GM19467 (cell line): ENCODE measurements at regions not wholly inside any gene's neighbourhood (a gene's known extent, or its start where the extent isn't known, plus 50 kb on each side); places are given as distances from the start of the nearest gene placed in this dataset.

Source experiments
- ATAC-seq: cut with Tn5 transposase; IDR thresholded peaks from one replicate; pipeline ENCODE4 v1.9.1; 2021; ENCODE audit warnings: mild to moderate bottlenecking, moderate library complexity; ENCODE audit not compliant: unreplicated experiment

DNA sequence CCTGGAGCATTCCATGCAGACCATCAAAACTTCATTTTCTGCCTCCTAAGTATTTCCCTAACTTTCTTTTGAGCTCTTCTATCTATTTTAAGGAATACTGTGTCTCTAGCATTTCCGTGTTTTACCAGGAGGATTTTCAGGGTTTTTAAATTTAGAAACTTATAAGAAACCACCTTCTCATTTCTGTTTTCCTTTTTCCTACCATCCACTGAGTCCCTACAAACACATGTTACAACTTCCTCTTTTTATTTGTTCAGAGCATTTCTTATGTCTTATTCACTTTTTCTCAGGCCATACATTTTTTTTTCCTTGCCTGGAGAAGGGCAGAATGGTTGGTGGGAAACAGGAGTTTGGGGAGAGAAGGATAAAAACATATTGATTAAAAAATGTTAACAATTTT, 130.0 kb upstream of the BMP5 start:
- ATAC-seq = no peak

DNA sequence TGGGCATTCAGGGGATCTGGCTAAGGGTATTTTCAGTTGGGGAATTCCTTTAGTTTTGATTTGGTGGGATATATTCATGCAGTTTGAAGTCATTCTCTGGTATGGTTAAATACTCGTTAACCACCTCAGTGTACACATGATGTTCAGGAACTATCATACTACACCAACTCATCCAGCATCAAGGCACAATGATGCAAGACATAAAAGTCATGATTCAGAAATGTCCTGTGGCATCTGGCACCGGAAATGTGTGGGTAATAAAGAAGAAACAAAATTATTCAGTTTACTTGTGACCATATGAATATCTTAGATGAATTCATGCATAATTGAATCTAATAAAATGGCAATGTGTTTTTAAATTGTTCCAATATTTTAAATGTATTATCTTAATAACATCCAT, 129.0 kb upstream of the BMP5 start:
- no peak for ATAC-seq

DNA sequence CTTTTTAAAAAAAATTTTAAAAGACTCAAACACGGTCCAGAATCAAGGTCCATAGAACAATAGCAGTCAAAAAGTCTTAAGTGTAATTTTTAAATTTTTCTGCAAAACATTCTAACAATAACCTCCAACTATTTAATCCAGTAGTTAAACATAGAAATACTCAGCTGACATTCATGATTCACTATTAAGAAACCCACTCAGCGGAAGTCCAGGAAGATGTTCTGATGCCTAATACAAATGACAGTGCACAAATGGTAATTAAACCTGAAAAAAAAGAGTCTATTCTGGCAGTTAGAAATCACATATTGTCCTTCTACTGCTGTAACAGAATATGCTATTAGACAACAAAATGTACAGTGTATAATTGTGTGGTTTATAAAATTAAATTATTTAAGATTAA, 128.2 kb upstream of the BMP5 start:
- ATAC-seq = no peak

DNA sequence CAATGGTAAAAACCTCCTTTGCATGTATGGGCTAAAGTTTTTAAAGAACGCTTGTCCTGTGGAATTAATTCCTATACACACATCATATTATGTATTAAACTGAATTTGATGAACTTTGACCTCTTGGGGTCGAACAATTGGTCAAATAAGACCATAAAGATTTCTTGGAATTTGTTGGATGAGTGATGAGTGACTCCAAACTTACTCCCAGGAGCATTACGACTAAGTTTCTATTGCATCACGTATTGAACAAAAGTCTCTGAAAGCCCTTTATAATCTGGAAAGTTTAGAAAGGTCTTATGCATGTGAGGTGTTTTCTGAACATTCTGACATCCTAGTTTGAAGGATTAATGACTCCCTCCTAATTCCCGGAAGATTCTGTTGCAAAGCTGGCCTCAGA, 126.9 kb upstream of the BMP5 start:
- ATAC-seq = no peak

DNA sequence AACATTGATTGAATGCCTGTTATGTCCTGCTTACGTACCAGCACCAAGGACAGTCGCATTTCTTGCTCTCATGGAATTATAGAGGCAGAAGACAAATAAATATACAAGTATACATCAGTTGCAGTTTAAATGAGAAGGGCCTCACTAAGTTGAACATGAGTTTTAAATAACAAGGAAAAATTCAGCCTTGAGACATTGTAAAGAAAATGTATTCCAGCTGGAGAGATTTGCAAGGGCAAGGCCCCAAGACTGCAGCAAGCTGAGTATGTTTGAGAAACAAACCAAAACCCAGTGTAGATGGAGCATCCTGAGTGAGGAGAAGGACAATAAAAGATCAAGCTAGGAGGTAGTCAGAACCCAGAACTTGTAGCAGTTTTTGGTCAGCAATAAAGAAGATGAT, 123.2 kb upstream of the BMP5 start:
- ATAC-seq = no peak

DNA sequence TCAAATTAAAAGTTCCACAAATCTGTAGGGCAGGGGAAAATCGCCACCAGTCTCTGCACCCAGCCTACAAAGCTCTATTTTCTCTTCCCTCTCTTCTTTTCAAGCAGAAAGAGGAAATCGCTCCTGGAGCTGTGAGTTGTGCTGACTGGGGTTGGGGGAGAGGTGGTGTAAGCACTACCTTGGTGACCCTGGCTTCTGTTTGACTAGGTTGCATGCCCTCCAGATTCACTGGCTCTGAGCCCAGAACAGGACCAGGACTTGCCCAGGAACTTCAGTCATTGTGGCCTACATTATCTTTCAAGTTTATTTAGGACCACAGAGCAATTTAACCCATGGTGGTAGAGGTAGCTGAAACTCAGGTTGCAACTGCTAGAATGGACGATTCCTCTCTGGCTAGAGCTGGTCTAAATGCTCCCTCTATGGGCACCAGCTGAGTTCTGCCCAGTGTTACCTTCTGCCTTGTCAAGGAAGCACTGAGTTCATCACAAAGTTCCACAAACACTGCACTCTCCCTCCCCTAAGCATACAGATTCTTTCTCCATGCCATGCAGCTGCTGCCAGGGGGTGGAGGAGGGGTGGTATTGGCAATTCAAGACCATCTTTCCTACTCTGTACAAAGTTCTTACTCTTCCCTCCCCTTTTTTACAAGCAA, 122.0 kb upstream of the BMP5 start:
- no peak for ATAC-seq

DNA sequence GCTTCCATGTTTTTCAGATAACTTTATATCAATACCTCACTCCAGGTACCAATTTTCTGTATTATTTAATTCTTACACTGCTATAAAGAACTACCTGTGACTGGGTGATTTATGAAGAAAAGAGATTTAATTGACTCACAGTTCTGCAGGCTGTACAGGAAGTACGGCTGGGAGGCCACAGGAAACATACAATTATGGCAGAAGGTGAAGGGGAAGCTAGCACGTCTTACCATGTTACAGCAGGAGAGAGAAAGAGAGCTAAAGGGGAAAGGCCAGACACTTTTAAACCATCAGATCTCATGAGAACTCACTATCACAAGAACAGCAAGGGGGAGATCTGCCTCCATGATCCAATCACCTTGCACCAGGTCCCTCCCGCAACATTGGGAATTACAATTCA, 119.1 kb upstream of the BMP5 start:
- ATAC-seq = no peak

DNA sequence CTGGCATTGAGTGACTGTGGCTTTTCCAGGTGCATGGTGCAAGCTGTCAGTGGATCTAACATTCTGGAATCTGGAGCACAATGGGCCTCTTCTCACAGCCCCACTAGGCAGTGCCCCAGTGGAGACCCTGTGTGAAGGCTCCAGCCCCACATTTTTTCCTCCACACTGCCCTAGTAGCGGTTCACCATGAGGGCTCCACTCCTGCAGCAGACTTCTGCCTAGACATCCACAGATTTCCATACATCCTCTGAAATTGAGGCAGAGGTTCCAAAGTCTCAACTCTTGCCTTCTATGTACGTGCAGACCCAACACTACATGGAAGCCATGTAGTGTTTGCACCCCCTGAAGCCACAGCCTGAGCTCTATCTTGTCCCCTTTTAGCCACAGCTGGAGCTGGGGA, 118.0 kb upstream of the BMP5 start:
- no peak for ATAC-seq

DNA sequence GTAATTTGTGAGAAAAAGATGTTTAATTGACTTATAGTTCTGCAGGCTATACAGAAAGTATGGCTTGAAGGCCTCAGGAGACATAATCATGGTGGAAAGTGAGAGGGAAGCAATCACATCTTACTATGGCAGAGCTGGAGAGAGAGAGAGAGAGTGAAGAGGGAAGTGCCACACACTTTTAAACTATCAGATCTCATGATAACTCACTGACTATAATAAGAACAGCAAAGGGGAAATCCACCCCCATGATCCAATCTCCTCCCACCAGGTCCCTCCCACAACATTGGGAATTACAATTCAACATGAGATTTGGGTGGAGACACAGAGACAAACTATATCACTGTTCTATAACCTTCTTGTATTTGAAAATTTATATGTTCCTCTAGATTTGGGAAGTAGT, 117.2 kb upstream of the BMP5 start:
- no peak for ATAC-seq

DNA sequence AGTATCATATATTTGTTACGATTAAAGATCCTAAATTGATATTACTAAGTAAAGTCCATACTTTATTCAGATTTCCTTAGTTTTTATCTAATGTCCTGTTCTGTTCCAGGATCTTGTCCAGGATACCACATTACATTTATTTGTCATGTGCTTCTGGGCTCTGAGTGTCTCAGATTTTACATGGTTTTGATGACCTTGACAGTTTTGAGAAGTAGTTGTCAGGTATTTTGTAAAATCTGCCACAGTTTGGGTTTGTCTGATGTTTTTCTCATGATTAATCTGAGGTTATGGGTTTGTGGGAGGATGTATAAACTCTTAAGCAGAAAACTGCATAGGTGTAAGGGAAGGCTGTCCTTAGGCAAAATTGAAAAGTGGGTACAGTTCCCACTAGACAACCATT, 109.9 kb upstream of the BMP5 start:
- ATAC-seq = no peak

DNA sequence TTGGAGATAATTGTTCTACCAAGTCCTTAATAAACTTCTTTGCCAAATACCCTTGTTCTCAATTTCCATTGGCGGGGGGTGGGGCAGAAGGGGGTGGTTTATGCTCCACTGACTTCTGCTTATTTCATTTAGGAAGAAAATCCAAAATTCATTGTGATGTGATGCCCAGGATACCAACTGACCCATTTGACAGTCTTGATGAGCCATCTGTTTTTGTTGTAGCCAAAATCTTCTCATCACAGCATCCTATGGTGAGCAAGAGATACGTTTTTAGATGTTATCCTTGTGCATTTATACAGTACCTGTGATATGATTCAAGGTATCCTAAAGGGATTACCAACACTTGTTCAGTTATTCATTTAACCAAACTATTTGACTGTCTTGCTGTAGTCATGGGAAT, 108.5 kb upstream of the BMP5 start:
- ATAC-seq = no peak

DNA sequence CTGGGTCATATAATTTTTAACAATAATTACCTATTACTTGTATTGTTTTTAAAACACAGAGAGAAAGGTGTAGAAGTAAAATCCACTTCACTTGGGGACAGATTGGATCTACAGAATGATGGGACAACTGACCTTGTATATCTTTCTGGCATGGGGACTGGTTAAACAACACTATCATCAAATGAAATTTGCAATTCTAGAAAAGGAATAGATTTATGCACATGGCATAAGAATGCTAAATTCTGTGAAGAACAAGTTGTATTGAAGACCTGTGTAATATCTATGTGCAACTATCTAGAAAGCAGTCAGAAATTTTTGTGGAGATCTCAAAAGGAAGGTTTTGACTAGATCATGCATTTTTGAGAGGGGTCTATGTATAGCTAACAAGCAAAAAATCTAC, 106.3 kb upstream of the BMP5 start:
- no peak for ATAC-seq

DNA sequence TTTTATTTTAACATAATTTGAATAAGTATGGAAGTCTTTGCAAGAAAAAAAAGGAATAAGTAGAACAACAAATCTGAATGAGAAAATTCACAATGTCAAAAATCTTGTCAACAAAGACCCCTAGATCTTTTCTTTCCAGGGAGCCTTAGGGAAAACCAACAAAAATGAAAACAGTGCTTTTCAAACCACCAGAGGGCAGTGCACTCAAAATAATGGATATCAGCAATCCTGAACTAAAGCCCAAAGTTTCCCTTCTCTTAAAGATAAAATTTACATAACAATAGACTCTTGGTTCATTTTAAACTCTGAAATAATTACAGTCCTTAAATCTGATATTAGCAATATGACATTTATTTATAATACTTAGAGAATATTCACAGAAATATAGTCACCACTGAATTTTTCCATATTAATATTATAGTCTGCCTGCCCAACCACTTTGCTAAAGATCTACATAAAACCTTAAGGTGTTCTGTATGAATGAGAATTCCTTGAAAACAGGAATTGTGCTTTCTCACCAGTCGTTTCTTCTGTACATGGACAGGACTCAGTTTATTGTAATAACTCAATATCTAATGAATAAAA, 105.3 kb upstream of the BMP5 start:
- peak; percentile 53 for ATAC-seq

DNA sequence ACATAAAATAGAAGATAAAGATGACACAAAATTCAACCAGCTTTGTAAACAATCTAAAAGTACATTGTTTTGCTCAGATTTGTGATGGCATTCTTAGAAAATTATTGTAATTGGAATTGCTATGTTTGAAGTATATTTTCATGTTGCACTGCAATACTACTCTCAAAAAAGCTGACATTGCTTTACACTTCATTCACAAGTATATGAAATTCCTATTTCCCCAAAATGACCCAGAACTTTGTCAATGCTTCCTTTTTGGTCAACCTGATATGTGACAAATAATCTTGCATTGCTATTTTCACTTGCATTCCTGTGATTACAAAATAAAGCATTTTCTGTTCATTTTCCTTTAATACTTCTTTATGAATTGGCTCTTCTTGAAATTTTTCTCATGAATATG, 104.1 kb upstream of the BMP5 start:
- ATAC-seq = no peak

DNA sequence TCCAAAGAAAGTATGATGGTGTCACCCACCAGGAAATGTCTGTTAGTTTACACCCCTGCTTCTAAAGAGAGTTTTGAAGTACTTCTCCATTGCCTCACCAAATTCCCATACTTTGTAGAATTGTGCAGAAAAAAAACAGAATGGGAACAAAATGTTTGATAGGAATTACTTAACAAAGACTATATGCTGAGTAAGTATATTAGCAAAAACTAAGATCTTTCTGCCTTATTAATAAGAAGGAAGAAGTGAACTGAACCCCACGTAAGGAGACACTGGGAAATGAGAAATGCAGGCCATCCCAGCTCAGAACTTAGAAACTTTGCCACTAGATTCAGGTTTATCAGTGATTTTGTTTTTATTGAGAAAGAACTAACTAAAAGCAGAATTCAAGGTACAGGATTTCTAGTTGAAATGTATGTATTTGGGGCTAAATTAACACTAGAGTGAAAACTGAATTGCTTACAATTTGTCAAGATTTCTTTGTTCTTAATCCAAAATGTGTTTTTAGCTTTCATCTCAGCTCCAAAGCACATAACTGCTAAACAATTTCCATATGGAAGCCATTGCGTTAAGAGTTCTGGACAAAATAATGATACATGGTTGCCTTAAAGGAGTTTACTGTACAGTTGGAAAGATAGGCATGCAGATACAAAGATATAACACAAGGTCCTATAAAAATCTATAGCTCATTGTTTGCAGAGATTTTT, 102.7 kb upstream of the BMP5 start:
- no peak for ATAC-seq

DNA sequence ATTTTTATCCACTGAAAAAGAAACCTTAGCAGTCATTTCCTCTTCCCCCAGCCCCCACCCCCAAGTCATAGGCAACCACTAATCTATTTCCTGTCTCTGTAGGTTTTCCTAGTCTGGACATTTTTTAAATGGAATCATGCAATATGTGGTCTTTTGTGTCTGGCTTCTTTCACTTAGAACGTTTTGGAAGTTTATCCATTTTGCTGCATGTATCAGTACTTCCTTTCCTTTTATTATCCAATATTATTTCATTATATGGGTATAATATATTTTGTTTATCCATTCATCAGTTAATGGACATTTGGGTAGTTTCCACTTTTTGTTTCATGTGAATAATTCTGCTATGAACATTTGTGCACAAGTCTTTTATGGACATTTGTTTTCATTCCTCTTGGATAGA, 99.3 kb upstream of the BMP5 start:
- ATAC-seq = no peak

DNA sequence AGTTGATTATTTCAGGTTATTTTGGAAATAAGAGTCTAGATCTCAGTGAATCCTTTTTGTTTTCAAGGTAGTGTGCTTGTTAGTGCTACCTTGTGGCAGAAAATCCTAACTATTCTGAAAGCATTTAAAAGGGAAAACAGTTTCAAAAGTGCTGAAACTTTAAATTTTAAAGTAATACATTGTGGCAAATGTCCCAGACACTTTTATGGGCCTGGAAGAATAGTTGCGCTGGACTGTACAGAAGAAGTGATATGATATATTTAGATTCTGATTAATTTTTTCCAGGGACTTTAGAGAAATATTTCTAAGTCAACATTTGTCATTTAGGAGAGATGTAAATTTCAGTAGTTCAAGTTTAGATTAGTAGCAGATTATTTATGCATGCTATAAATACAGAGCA, 96.7 kb upstream of the BMP5 start:
- no peak for ATAC-seq

DNA sequence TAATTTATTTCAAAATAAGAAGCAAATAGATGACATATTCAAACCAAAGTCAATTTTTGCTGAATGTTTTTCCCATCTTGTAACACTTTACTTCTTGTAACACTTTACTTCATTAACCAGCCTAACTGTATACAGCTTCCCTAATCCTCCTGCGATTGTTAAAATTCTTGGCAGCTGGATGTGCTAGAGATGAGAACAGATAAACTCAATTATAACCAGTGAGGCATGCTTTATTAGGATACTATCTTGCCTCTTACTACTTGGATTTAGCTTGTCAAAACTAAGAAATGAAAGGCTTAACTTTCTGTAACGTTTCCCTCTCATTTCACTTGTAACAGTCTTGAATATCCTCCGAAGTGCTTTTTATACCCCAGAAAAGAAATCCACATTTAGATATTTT, 94.1 kb upstream of the BMP5 start:
- no peak for ATAC-seq

DNA sequence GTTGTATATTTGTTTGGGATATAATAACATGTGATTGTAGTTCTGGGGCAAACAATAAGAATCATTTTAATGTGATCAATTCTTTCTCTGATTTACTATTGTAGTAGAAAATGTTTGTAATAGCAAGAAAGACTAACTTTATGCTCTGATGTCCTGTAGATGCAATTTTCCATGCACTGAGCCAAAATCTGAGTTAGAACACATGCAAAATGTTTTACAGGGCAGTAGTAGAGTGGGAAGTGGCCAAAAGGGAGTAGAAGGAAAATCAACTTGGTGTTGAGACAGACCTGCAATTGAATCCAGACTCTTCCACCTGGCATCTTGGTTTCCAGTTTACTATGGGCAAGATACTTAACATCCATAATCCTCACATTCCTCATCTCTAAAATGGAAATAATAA, 93.5 kb upstream of the BMP5 start:
- ATAC-seq = no peak

DNA sequence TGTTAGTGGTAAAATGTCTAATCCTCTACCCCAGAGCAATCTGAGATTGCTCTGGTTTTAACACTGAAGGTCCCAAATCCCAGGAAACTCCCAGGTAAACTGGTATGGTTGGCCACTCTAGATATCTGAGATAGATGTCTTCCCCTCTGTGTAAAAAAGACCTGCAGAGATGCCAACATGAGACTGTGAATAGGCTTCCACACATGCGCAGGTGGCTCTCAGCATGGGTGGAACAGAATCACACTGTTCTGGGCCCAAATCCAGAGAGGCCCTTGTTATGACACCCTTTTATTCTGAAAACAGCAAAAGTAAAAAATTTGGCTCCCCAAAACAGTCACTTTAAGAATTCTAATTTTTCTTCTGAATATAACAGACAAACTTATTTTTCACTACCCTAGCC, 88.7 kb upstream of the BMP5 start:
- ATAC-seq = no peak

DNA sequence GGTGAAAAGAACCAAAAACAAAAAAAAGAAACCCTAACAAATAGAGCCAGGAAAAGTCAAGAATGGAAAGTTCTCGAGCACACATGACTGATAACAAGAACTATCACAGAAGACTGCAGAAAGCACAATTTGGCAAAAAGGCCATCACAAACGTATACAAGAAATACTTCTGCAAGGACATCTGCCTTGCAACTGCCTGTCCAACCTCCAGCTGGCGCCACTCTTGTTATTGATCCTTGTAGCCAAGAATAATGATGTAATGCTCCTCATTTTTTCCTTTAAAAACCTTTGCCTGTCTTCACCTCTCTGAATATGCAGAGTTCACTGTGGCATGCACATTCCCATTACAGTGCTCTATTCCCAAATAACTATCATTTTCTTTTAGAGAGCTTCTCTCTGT, 87.9 kb upstream of the BMP5 start:
- ATAC-seq = no peak

DNA sequence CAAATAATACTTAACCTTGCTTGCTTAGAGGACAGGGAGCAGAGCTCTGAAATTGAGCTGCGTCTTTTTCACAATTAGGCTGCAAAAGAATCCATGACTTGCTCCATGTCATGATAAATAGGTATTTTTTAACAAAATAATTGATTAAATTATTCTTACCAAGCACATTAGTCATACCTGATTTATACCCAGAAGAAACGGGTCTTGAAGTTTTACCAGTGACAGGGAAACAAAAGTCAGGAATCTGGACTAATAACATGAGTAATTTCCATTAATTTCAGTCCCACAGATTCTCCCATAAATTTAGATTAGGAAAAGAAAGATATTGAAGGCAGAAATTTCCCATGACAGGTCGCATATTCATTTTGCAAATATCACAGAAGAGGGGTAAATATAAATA, 85.0 kb upstream of the BMP5 start:
- ATAC-seq = no peak

DNA sequence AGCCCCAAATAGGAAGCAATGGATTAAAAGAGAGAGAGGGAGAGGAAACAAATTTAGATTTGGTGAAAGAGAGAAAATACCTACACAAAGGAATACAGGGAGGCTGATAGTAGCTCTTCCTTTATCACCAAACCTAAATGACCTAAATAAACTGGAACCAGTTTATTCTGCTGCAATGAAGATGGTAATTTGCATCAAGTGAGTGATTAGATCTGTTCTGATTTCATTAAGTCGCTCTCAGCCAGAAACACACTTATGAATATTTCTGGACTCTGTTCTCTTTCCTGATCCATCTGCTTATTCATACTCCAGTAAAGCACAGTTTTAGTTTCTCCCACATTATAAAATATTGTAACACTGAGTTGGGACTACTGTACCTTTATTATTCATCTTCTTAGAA, 83.4 kb upstream of the BMP5 start:
- no peak for ATAC-seq
